Stimulated activated CD4-positive, alpha-beta T cell treated with anti-CD3 and anti-CD28 coated beads, Interleukin-4, amount 100 ng/mL, for 48 hours (primary cell): ENCODE measurements at regions not wholly inside any gene's neighbourhood (a gene's known extent, or its start where the extent isn't known, plus 50 kb on each side); places are given as distances from the start of the nearest gene placed in this dataset.
"Not testable (repeated sequence)": the region's sequence is repeated elsewhere in the genome, so short reads cannot be mapped to it uniquely, and the experiment has no call there.

ENCODE experiments used
- DNase-seq, 2 donors: peaks; one replicate each; pipeline ENCODE4 v3.0.0-alpha.2; 2020; ENCODE audit warnings: low read depth in 2 of 2

DNA sequence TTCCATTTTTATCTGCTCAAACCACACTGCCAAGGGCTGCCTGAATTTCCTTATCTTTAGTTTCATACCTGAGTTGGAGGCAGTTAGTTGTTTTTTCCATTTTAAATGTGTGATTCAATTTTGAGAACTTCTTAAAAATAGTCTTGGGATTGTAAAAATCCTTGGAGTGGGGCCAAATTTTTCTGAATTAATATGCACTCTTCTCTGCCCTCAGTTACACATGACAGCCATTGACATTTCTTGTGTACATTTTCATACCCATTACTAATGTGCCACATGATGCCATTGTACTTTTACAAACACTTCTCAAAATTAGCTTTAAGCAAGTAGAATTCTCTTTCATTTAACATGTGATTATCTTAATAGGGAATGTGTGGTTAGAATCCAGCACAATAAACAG lies 141.7 kb downstream of the C3orf38 start:
- DNase-seq = no peak

DNA sequence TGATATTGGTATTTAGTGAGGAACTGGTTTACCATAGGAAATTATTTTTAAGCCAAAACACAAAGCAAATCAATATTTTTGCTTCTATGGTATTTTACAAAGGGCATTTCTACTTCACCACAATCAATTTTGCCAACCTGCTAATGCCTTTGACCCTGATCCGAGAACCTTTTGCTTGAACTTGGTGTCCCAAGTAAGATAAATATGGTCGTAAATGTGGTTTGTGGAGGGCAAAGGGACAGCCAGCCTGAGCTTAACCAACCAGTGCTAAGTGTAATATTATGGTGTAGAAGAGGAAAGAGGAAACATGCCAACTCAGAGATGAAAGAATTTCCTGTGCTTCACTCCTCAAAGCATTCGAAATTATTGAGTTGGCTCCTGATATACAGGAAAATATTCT lies 148.4 kb downstream of the C3orf38 start:
- DNase-seq = no peak

DNA sequence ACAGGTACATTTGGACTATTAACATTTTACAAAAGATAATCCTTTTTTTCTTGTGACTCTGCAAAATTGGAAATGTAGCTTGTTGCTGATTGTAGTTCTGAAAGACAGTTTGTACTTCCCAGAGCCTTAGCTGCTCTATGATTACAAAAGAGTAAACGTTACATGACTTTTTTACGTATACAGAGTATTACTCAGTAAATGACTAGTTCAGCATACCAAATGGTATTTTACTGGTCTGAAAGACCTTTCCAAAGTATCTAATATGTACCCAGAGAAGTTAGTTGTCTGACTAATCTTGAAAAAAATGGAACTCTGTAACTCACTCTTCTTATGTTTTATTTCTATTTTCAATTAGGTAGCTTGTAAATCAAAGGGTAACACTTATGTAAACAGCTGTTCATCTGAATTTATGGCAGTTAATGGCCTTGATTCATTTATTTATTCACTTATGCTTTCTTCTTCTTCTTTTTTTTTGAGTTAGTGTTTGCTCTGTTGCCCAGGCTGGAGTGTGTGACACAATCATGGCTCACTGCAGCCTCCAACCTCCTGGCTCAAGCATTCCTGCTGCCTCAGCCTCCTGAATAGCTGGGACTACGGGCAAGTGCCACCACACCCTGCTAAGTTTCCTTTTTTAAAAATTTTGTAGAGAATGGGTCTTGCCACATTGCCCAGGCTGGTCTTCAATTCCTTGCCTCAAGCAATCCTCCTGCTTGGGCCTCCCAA lies 151.7 kb downstream of the C3orf38 start:
- DNase-seq = no peak

DNA sequence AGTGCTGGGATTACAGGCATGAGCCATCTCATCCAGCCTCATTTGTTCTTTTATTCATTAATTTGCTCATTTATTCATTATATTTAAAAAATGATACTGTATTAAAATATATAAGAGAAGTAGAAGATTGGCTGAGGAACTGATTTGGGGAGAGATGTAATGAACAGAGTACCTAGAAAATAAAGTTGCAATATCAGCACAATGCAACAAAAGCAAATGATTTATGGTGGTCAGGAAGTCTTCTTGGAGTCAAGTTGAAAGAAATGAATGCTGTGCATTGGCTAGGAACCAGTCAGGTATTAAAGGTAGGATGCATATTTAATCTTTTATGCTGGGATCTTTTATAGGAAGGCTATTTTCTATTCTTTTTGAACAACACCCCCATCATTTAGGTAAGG lies 152.2 kb downstream of the C3orf38 start:
- DNase-seq = no peak

DNA sequence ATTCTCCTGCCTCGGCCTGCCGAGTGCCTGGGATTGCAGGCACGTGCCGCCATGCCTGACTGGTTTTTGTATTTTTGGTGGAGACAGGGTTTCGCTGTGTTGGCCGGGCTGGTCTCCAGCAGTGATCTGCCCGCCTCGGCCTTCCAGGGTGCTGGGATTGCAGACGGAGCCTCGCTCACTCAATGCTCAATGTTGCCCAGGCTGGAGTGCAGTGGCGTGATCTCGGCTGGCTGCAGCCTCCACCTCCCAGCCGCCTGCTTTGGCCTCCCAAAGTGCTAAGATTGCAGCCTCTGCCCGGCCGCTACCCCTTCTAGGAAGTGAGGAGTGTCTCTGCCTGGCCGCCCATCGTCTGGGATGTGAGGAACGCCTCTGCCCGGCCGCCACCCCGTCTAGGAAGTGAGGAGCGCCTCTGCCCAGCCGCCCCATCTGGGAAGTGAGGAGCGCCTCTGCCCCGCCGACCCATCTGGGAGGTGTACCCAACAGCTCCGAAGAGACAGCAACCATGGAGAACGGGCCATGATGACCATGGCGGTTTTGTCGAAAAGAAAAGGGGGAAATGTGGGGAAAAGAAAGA lies 153.7 kb downstream of the C3orf38 start:
- DNase-seq = not testable (repeated sequence)

DNA sequence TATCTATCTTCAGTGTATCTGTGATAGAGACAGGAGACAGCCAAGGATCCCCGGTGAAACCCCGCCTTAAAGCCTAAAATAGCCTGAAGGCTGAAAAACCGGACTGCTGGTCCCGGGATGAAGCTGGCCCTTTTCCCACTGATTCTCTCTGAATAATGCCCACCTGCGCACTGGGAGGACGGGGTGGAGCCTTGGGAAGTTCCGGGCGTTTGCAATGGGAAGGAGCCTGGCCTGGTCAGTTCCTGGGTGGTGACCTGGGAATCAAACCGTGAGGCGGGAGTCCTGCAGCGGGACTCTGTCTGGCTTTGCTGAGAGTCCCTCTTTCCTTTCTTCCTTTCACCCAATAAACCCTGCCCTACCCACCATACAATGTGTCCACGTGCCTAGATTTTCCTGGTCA lies 157.9 kb downstream of the C3orf38 start:
- no peak for DNase-seq

DNA sequence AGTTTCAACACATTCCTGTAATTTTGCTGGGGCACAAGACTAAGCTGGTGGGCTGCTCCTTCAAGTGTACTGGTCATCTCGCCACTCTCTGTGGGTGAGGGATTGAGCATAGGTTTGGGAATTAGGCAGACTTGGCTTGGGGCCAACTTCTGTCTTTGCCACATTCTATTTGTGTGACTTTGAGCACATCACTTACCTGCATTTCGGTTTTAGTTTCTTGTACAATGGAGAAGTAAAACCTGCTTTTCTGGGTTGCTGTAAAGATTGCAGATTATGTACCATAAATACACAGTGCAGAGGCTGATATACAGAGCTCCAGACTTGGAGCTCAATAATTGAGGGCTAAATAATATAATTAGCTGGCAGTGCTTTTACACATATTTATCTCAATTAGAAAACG lies 162.1 kb downstream of the C3orf38 start:
- DNase-seq = no peak

DNA sequence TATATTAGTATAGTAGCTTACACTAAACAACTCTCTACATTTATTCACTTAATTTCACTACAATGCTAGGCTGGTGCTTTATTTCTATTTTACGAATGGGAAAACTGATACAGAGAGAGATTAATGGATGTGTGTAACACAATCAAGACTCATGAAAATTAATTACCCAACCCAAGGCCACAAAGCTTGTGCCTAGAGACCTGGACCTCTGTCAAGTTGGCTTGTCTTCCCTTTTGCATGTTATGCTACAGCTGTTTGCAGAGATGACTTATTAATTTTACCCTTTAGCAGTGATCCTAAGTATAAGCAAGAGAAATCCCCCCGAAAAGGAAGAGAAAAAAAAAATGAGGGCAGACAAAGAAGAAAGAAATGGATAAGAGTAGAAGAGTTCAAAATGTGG lies 162.5 kb downstream of the C3orf38 start:
- no peak for DNase-seq

DNA sequence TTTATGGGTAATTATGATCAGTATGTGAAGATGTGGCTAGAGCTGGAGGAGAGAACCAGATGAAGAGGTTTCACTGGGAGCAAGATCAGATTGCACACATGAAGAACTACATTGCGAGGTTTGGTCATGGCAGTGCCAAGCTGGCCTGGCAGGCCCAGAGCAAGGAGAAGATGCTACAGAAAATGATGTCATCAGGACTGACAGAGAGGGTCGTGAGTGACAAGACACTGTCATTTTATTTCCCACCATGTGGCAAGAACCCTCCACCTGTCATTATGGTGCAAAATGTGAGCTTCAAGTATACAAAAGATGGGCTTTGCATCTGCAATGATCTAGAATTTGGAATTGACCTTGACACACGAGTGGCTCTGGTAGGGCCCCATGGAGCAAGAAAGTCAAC lies 168.3 kb downstream of the C3orf38 start:
- no peak for DNase-seq

DNA sequence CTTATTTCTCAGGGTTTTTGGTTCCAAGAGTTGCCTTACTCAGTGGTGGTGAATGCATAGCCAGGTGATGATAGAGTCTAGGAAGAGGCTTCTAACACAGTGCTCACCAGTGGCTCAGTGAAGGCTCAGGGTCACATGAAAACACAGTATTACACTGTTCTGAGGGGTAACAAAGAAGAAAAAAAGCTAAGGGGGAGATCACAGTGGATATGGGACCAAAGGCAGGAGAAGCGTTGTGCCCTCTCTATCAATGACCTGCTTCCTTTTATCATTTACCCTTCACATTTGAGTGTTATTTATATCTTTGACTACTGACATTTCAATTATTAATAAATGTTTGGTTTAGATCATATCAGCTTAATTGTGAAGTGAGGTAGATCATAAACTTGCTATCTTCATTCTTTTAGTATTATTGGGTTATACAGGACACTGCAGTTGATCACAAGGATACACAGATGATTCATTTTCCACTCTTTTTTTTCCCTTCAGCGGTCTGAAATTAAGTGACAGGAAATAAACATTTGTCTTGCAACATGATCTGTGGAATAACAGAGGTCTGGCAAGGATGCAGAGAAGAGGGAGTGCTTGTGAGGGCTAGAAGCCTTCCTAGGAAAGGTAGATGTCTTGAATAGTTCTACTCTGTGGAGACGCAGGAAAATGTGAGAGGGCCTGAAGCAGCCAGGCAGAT lies 171.7 kb downstream of the C3orf38 start:
- no peak for DNase-seq

DNA sequence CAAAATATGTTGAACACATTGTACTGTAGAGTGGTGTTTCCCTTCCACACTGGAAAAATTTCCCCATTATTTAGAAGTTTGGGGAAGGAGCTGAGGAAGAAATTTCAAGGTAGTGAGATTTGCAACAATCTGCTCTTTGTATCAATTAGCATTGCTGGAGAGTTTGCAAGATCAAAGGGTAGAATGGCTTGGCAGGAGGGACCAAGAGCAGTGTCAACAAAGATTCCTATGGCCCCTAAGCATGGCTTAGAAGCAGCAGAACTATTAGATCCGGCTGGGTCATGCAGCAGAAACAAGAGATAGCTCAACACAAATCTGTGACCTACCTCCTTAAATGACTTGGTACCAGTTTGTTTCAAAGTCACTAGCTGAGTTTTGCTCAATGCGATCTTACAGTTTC lies 175.0 kb downstream of the C3orf38 start:
- DNase-seq = no peak

DNA sequence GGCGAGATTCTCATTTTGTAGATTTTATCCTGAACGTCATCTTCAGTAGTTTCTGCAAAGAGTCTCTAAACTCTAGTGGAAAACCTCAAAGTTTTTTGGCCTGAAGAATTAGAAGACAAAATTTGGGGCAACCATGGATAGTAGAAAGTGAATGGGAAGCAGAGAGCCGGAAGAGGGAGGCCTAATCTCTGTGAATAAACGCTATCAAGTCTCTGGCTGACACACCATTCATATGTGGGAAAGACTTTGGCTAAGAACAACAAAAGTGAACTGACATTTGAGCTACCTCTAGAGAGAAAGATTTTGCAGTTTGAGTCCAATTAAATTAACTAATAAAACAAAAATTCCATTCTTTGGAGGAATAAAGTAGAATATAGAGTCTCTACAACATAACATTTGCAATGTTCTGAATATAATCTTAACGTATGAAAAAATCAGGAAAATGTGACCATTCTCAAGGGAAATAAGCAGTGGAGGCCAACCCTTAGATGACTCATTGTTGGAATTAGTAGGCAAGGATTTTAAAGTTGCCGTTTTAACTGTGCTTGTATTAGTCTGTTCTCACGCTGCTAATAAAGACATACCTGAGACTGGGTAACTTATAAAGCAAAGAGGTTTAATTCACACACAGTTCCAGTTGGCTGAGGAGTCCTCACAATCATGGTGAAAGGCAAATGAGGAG lies 184.6 kb downstream of the C3orf38 start:
- no peak for DNase-seq

DNA sequence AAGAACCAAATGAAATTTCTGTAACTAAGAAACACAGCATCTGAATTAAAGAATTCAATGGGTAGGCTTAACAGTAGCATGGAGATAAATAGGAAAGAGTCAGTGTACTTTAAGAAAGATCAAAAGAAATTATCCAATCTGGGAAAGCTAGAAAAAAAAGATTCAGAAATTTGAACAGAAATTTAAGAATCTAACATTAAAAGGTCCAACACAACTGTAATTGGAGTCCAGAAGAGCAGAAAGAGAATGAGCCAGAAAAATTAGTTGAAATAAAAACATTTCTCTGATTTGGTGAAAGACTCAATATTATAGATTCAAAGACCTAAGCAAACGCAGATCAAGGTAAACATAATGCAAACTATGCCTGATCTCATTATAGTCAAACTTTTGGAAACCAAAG lies 187.1 kb downstream of the C3orf38 start:
- no peak for DNase-seq

DNA sequence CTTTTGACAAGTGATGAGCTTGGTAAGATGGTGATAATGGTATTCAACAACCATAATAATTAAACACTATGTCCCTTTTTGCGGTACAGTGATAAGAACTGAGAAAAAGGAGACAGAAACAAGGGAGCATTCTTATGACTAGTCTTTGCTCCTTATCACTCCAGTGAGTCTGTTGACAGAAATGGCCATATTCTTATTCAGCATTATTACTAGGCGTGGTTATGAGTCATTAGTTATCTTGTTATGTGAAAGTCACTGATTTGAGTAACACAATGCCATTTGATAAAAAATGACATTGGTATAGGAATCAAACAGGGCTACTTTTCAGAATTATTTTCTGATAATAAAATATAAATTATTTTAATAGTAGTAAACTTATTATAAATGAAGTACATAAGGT lies 193.5 kb downstream of the C3orf38 start:
- DNase-seq = no peak

DNA sequence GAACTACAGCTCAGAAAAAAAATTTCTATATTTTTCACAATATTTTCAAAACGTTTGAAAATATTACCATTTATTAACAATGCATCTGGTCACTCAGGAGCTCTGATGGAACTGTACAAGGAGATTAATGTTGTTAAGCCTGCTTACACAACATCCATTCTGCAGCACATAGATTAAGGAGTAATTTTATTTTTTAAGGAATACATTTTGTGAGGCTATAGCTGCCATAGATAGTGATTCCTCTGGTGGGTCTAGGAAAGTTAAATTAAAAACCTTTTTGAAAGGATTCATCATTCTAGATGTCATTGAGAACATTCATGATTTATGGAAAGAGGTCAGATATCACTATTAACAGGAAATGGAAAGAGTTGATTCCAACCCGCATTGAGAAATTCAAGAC lies 196.9 kb downstream of the C3orf38 start:
- DNase-seq = no peak

DNA sequence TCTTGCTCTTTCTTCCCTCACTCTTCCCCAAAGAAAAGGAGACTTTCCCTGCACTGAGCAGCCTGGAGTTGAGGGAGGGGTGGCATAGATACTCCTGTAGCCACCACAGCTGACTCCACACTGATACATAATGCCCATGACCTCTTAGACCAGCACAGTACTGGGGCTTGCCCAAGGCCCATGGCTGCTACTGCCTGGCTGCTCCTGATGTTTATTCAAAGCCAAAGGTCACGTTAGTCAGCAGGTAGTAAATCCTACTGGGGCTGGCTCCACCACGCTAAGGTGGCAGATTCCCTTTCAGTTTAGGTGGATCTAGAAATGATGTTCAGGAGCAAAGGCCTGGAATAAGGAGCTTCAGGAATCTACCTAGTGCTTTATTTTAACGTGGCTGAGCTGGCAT lies 212.7 kb downstream of the C3orf38 start:
- DNase-seq = no peak

DNA sequence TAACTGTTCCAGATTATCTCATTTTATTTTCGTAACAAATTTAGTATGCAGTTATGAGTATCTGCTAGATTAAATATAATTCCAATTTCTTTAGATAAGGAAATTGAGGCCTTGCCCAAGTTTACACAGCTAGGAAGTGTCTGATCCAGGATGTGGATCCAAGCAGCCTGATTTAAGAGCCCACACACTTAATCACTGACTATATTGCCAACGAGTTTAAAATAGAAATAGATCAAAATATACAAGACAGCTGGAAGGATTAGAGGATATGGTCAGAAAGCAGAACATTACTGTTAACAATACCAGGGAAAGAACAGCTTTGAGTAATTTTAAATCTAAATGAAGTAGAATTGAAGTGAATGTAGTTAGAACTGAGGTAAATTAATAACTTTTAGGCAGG lies 215.2 kb downstream of the C3orf38 start:
- DNase-seq = no peak

DNA sequence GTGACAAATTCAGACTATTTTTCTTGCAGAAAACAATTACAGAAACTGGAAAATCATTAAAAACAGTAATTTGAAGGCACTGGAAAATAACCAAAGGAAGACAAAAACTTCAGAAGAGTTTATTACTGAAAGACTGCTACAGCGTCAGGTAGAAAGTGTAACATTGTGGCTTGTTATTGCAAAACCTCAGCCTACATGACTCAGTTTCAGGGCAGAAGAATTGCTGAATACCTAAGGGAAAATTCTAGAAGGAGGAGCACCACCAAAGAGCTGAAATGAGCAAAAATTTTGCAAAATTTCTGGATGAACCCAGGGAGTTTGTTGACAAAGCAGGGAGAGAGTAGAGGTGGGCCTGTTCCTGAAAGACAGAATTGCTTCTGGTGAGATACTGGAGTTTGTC lies 219.6 kb downstream of the C3orf38 start:
- DNase-seq = no peak

DNA sequence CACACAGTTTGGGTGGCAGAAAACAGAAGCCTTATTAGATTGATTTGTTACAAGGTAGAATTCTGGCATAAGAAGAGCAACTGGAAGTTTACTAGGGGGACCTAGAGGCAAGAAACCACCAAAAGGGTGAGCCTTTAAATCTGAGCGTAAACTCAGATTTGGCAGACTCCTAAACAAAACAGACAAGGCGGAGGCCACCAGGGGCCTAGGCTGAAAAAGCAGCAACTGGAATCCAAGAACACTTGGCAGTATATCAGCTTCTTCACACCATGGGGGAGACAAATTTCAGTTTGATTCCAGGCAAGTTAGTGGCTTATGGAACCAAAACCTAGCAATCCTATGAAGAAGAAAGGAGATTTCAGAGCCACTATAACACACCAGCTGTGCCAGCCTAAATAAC lies 220.0 kb downstream of the C3orf38 start:
- no peak for DNase-seq

DNA sequence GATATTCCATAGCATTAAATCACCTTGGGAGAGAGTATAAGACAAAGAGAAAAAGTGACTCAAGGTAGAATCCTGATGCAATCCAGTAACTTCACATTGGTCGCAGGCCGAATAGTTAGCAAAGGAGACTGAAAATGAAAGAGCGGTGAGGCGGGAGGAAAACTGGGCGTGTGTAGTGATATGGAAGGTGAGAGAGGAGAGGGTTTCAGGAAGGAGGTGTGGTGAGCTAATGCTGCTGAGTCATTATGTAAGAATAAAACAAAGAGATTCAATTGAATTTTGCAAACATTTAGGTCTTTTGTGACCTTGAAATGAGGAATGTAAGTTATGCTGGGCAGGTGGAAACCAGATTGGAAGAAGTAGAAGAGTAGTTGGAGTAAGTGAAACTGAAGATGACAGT lies 235.3 kb downstream of the C3orf38 start:
- DNase-seq = no peak

DNA sequence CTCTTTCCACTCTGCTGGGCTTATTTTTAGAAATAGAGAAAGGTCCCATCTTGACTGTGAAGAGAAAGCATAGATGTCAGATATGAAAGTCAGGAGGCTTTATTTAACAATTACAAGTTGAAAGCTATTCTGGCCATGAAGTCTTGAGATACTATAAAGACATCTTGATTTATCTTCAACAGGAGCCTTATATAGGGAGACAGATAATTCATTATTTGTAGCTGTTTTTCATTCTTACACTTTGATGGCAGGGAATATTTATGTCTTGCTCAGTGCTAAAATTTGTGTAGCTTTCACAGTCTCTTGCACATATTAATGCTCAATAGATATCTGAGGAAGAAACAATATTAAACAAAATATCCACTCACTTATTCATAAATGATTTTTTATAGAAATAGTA lies 248.8 kb downstream of the C3orf38 start:
- DNase-seq = no peak

DNA sequence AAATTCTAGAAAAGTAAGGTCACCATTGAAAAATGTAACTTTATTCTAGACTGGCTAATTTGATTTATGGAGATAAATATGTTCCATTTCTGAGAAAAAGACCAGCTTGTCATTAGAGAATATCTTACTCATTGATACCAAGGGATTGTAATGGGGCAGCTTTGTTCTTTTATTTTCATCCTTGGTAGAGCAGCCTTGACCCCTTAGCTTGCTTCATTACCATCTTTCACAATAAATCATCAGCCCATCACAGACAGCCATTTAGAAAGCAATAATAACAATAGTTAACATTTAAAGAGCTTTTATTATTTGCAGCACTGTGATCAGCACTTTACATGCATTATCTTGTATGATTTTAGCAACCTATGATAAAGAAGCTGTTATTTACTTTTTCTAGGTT lies 253.6 kb downstream of the C3orf38 start:
- DNase-seq = no peak

DNA sequence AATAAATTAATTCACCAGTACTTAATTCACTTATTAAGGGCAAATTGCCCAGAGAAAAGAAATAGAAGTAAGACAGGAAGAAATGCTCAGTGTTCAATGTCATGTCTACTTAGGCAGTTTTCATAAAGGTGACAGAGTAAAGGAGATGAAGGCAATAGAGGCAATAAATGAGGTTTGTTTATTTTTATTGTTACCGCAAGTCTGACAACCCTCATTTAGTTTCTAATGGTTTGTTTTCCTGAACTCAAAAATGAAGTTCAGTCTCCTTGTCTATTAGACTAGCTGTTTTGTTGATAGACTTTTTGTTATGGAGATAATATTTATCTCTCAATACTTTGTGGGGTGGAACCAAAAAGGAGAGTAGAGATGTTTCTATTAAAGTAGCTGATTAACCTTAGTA lies 258.3 kb downstream of the C3orf38 start:
- DNase-seq = no peak
